Transverse colon (tissue), 4 donors: ENCODE measurements at regions not wholly inside any gene's neighbourhood (a gene's known extent, or its start where the extent isn't known, plus 50 kb on each side); places are given as distances from the start of the nearest gene placed in this dataset.

Experiments
- DNase-seq: peaks from one replicate; pipeline ENCODE4 v3.0.0-alpha.2; 2019
- H3K27ac ChIP-seq, 4 donors: fragments of 200-600 bp; sonication (generic); 2 replicates each; pipeline ENCODE4 v1.5.1; 2016 to 2018; ENCODE audit warnings: inconsistent platforms in 4 of 4
- H3K27me3 ChIP-seq: fragments of 200-600 bp; sonication (generic); 2 replicates; pipeline ENCODE4 v1.5.1; 2017; ENCODE audit warnings: inconsistent platforms
- H3K36me3 ChIP-seq, 4 donors: fragments of 200-600 bp; sonication (generic); 2 replicates each; pipeline ENCODE4 v1.5.1; 2017 to 2019; ENCODE audit warnings: inconsistent platforms in 4 of 4
- H3K4me1 ChIP-seq, 4 donors: fragments of 200-600 bp; sonication (generic); 2 replicates each; pipeline ENCODE4 v1.5.1; 2017 to 2020; ENCODE audit warnings: inconsistent platforms in 4 of 4
- H3K4me3 ChIP-seq, 4 donors: fragments of 200-600 bp; sonication (generic); 1 replicate in 1 of 4; 2 replicates in 3 of 4; pipeline versions ENCODE4 v1.5.1 to v1.6.1; 2017 to 2019; ENCODE audit warnings: inconsistent platforms in 4 of 4
- H3K9me3 ChIP-seq, 2 donors: fragments of 200-600 bp; sonication (generic); 2 replicates each; pipeline ENCODE4 v1.5.1; 2017 to 2019; ENCODE audit warnings: inconsistent platforms in 2 of 2
- EP300 ChIP-seq: sonication (generic); formaldehyde crosslinking; IDR thresholded peaks from one replicate; pipeline ENCODE4 v1.6.1; 2017; ENCODE audit warnings: antibody characterized with exemption, low read depth
- POLR2A ChIP-seq: fragments of 450-650 bp; IDR thresholded peaks from one replicate; pipeline ENCODE4 v1.6.1; 2016; ENCODE audit warnings: antibody characterized with exemption, mild to moderate bottlenecking, moderate library complexity
- POLR2AphosphoS5 ChIP-seq, 3 donors: sonication (generic); formaldehyde crosslinking; IDR thresholded peaks; one replicate each; pipeline ENCODE4 v1.6.1; 2016; ENCODE audit warnings: antibody characterized with exemption in 3 of 3
- WGBS, 2 donors: methylation state at CpG; one replicate each; pipeline ENCODE4 v1.1.5; 2018; ENCODE audit warnings: low coverage in 1 of 2; 5-methylcytosine and 5-hydroxymethylcytosine counted together
- in situ Hi-C, 4 donors: fragments of 200-750 bp; cut with MboI; loops; one replicate each; pipeline versions ENCODE4 v1.15.0 to v1.15.1; 2017; ENCODE audit warnings: low sequenced_read_pairs in 3 of 4, low pct_ligation_motif_present in 1 of 4, low pct_unique_long_range_greater_than_20kb in 1 of 4
- intact Hi-C: fragments of 100-400 bp; cut with DNase I; formaldehyde crosslinking; loops from one replicate; pipeline ENCODE4 v1.15.1; 2023; ENCODE audit warnings: low total_unique reads
- TF ChIP-seq, protein P1 (sequence below), 5 experiments: fragments of 200-600 bp in 3 of 5; fragments of 450-650 bp in 2 of 5; sonication (generic) in 3 of 5; IDR thresholded peaks; 1 replicate in 2 of 5; 2 replicates in 3 of 5; pipeline ENCODE4 v1.5.1; 2016 to 2017; ENCODE audit warnings: antibody characterized with exemption in 5 of 5, inconsistent platforms in 3 of 5, mild to moderate bottlenecking in 2 of 5, moderate library complexity in 1 of 5

DNA sequence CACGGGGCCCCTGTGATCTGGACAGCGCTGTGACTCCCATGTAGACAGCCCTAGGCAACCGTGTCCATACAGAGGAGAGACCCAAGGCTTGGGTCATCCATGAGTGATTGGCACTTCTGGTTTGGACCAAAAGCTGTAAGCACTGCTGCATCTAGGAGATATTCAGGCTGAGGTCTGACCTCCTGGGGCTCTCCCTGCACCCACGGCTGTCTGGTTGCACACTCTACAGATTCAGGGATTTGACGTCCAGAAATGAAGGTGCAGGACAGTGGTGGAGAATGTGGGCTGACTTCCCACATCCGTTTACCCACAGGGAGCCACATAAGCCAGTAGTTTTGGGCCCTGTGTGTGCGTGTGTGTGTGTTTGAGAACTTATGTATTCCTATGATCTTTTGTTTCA is 76.2 kb upstream of the ARHGEF7 start:
- intact Hi-C loops (no loop called here), in situ Hi-C loops (no loop called here)
- Histone ChIP-seq H3K4me1 (no peaks in the 10 kb centered on the region), H3K27ac (no peak overlapping the region), H3K4me3 (no peak overlapping the region), H3K9me3 (no peaks in the 10 kb centered on the region), H3K27me3 (no peaks in the 10 kb centered on the region), H3K36me3 (no peaks in the 10 kb centered on the region)
- no peak for DNase-seq
- WGBS, 2 donors = 60 to 73% methylated on average over 2 to 7 of the region's 7 CpGs
- TF ChIP-seq POLR2AphosphoS5 (IDR thresholded peaks at IDR 0.05) (no peak), EP300 (no peak), POLR2A (no peak)
- TF ChIP-seq, protein P1, sequence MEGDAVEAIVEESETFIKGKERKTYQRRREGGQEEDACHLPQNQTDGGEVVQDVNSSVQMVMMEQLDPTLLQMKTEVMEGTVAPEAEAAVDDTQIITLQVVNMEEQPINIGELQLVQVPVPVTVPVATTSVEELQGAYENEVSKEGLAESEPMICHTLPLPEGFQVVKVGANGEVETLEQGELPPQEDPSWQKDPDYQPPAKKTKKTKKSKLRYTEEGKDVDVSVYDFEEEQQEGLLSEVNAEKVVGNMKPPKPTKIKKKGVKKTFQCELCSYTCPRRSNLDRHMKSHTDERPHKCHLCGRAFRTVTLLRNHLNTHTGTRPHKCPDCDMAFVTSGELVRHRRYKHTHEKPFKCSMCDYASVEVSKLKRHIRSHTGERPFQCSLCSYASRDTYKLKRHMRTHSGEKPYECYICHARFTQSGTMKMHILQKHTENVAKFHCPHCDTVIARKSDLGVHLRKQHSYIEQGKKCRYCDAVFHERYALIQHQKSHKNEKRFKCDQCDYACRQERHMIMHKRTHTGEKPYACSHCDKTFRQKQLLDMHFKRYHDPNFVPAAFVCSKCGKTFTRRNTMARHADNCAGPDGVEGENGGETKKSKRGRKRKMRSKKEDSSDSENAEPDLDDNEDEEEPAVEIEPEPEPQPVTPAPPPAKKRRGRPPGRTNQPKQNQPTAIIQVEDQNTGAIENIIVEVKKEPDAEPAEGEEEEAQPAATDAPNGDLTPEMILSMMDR (IDR thresholded peaks at IDR 0.05) = no peak

DNA sequence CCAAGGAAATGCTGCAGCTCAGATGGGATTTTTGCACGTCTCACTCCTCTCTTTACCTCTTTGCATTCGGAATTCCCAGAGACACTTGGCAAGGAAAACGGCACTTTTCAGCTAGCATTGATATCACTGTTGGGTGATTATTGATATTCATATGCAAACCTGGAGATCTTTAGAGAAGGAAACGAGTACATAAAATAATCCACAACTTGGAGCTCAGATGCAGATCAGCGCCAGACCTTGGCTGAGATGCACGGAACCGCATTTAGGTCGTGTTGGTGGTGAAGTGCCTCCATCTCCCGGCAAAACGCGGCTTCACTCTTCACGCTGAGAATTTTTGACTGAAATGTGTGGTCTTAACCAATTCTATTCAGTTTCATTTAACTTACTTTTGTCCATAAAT is 77.2 kb upstream of the ARHGEF7 start:
- H3K9me3 ChIP-seq = no peaks in the 10 kb centered on the region
- DNase-seq = no peak
- H3K4me1 ChIP-seq = no peaks in the 10 kb centered on the region
- 81% methylated on average over 12 of the region's 12 CpGs; no CpG with 5 or more reads in 1 of the 2 donors for WGBS, 2 donors
- intact Hi-C loops = no loop called here
- H3K27me3 ChIP-seq = no peaks in the 10 kb centered on the region
- no peak for TF ChIP-seq POLR2A
- TF ChIP-seq, protein P1 (IDR thresholded peaks at IDR 0.05) = no peak
- no peak for TF ChIP-seq EP300
- TF ChIP-seq POLR2AphosphoS5 (IDR thresholded peaks at IDR 0.05) = no peak
- no peak overlapping the region for H3K4me3 ChIP-seq
- no peak overlapping the region for H3K27ac ChIP-seq
- no peaks in the 10 kb centered on the region for H3K36me3 ChIP-seq
- in situ Hi-C loops = no loop called here

DNA sequence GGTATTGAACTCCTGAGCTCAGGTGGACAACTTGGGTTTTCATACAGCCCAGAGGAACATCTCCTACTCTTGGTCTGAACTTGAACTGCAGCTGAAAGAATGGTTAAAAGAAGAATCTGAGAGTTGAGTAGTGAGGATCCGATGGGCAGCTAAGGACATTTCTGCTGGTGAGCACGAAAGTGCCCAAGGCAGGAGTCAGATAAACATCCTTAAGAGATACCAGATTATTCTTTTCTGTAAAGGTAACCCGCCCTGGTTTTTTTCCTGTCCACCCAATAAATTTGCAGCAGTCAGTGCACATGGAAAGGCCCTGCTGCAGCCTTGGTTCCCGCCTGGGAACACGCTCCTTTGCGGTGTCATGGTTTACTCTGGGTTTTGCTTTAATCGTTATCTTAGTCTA is 78.4 kb upstream of the ARHGEF7 start:
- DNase-seq = no peak
- no peaks in the 10 kb centered on the region for H3K9me3 ChIP-seq
- H3K4me3 ChIP-seq = no peak overlapping the region
- intact Hi-C loops (no loop called here), in situ Hi-C loops (no loop called here)
- no peaks in the 10 kb centered on the region for H3K36me3 ChIP-seq
- WGBS, 2 donors = 83% methylated on average over 7 of the region's 7 CpGs; no CpG with 5 or more reads in 1 of the 2 donors
- no peaks in the 10 kb centered on the region for H3K27me3 ChIP-seq
- no peaks in the 10 kb centered on the region for H3K4me1 ChIP-seq
- no peak overlapping the region for H3K27ac ChIP-seq
- TF ChIP-seq POLR2AphosphoS5 (IDR thresholded peaks at IDR 0.05) (no peak), POLR2A (no peak), EP300 (no peak)
- TF ChIP-seq, protein P1 (IDR thresholded peaks at IDR 0.05) = no peak

DNA sequence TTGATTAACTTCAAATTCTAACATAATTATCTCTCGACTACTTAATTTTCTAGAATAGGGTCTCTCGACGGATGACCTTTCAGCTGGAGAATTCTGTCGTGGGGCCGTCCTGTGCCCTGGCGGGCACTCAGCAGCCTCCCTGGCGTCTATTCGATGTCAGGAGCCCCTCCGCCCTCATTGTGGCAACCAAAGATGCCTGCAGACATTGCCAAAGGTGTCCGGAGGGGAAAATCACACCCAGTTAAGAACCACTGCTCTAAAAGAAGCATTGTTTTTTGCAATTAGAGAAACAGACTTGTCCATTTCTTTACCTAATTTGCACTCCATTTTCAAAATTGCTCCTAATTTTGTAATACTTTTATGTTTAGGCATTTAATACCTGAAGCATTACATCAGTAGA is 79.2 kb upstream of the ARHGEF7 start:
- H3K27me3 ChIP-seq = no peaks in the 10 kb centered on the region
- no peak for TF ChIP-seq EP300
- no peak for TF ChIP-seq POLR2AphosphoS5 (IDR thresholded peaks at IDR 0.05)
- TF ChIP-seq POLR2A = no peak
- TF ChIP-seq, protein P1 (IDR thresholded peaks at IDR 0.05) = no peak
- no peaks in the 10 kb centered on the region for H3K36me3 ChIP-seq
- H3K4me3 ChIP-seq = no peak overlapping the region
- H3K27ac ChIP-seq = no peak overlapping the region
- intact Hi-C loops = no loop called here
- no peak for DNase-seq
- 82 to 85% methylated on average over 9 to 10 of the region's 10 CpGs for WGBS, 2 donors
- no peaks in the 10 kb centered on the region for H3K9me3 ChIP-seq
- no peaks in the 10 kb centered on the region for H3K4me1 ChIP-seq
- in situ Hi-C loops = no loop called here
